ENCODE measurements at regions not wholly inside any gene's neighbourhood (a gene's known extent, or its start where the extent isn't known, plus 50 kb on each side); places are given as distances from the start of the nearest gene placed in this dataset.
"Not testable (repeated sequence)": the region's sequence is repeated elsewhere in the genome, so short reads cannot be mapped to it uniquely, and the experiment has no call there.

DNA sequence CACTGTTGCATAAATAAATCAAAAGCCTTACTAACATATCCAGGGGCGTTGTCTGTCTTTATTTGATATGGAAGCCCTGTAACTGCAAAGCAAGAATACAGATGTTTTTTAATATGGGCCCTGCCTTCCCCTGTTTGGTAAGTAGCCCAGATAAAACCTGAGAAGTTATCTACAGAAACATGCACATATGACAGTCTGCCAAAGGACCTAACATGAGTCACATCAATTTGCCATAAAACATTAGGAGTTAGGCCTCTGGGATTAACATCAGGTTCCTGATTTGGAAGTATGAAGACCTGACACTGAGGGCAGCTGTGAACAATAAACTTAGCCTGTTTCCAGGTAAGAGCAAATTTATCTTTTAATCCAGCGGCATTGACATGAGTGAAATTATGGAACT lies 1588.8 kb downstream of the REEP3 start:
- TF ChIP-seq, protein P1, sequence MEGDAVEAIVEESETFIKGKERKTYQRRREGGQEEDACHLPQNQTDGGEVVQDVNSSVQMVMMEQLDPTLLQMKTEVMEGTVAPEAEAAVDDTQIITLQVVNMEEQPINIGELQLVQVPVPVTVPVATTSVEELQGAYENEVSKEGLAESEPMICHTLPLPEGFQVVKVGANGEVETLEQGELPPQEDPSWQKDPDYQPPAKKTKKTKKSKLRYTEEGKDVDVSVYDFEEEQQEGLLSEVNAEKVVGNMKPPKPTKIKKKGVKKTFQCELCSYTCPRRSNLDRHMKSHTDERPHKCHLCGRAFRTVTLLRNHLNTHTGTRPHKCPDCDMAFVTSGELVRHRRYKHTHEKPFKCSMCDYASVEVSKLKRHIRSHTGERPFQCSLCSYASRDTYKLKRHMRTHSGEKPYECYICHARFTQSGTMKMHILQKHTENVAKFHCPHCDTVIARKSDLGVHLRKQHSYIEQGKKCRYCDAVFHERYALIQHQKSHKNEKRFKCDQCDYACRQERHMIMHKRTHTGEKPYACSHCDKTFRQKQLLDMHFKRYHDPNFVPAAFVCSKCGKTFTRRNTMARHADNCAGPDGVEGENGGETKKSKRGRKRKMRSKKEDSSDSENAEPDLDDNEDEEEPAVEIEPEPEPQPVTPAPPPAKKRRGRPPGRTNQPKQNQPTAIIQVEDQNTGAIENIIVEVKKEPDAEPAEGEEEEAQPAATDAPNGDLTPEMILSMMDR (IDR thresholded peaks at IDR 0.05; ENCODE audit: low read depth, low read length, missing control alignments): no peak
- H3K4me3 ChIP-seq (ENCODE audit: low read depth, low read length): no peak overlapping the region
- no peak for DNase-seq (ENCODE audit: low read depth)

DNA sequence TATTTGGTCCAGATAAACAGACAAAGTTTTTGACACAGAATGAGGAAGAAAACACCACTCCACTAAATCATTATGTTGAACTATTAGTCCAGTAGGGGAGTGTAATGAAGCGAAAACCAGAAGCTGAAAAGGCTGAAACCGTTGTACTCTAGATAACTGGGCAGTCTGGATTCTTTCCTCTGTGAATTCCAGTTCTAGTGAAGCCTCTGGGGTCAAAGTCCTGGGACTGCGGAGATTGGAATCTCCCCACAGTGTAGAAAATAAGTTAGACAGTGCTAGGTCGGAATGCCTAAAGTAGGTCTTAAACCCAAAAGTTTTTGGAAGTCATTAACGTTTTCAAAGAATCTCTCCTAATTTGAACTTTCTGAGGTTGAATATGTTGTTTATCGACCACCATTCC lies 1589.9 kb downstream of the REEP3 start:
- DNase-seq (ENCODE audit: low read depth); H3K4me3 ChIP-seq (ENCODE audit: low read depth, low read length): not testable (repeated sequence)

- TF ChIP-seq, protein P1 (IDR thresholded peaks at IDR 0.05; ENCODE audit: low read depth, low read length, missing control alignments): no peak
- no peak overlapping the region for H3K4me3 ChIP-seq (ENCODE audit: low read depth, low read length)
- DNase-seq (ENCODE audit: low read depth): no peak
Measured at GRCh38 chr10:65112573-65112972, 1591.4 kb downstream of the REEP3 start.

GRCh38 chr10:65123120-65123519 lies 1601.9 kb downstream of the REEP3 start:
- no peak overlapping the region for H3K4me3 ChIP-seq (ENCODE audit: low read depth, low read length)
- DNase-seq (ENCODE audit: low read depth): no peak
- TF ChIP-seq, protein P1 (IDR thresholded peaks at IDR 0.05; ENCODE audit: low read depth, low read length, missing control alignments): no peak

- DNase-seq (ENCODE audit: low read depth): no peak
- no peak overlapping the region for H3K4me3 ChIP-seq (ENCODE audit: low read depth, low read length)
- TF ChIP-seq, protein P1 (IDR thresholded peaks at IDR 0.05; ENCODE audit: low read depth, low read length, missing control alignments): no peak
Measured at GRCh38 chr10:65125212-65125611, 1604.0 kb downstream of the REEP3 start.

DNA sequence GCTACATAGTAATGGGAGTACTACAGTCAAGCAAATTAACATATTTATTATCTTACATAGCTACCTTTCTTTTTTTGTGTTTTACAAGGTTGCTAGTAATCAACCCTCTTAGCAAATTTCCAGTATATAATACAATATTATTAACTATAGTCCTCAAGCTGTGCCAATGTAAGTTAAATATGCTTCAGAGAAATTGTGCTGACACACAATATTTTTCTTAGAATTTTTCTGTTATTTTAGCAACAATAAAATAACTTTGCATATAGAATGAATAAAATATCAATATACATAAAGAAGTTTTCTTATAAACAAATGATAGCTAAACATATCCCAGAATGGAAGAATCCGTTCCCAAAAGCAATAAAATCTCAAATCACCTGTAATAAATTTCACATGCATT lies 1605.1 kb downstream of the REEP3 start:
- H3K4me3 ChIP-seq (ENCODE audit: low read depth, low read length): no peak overlapping the region
- TF ChIP-seq, protein P1 (IDR thresholded peaks at IDR 0.05; ENCODE audit: low read depth, low read length, missing control alignments): no peak
- no peak for DNase-seq (ENCODE audit: low read depth)

DNA sequence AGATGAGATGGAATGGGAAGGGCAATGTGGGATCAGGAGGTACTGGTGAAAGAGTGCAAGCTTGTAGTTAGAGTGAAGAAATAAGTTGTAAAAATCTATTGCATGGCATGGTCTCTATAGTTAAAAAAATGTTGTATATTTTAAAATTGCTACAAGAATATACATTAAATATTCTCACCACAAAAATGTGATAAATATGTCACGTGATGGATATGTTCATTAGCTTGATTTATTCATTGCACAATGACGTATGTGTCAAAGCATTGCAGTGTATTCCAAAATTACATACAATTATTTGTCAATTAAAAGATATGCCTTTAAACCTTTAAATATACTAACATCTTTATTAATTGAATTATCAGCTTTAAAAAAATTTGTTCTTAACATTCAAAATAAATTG lies 1607.1 kb downstream of the REEP3 start:
- TF ChIP-seq, protein P1 (IDR thresholded peaks at IDR 0.05; ENCODE audit: low read depth, low read length, missing control alignments): no peak
- DNase-seq (ENCODE audit: low read depth): no peak
- H3K4me3 ChIP-seq (ENCODE audit: low read depth, low read length): no peak overlapping the region

Data from GM12864 (cell line).